IgD-negative memory B cell (primary cell): ENCODE measurements at regions not wholly inside any gene's neighbourhood (a gene's known extent, or its start where the extent isn't known, plus 50 kb on each side); places are given as distances from the start of the nearest gene placed in this dataset.

Experiments used
- H3K27ac Mint-ChIP-seq, 3 donors: one replicate each; pipeline ENCODE4 v1.8.0; 2020 to 2022; ENCODE audit warnings: mild to moderate bottlenecking in 3 of 3, mixed read lengths in 3 of 3, moderate library complexity in 1 of 3
- H3K27me3 Mint-ChIP-seq: one replicate; pipeline ENCODE4 v1.8.0; 2021; ENCODE audit warnings: mixed read lengths
- H3K36me3 Mint-ChIP-seq: one replicate; pipeline ENCODE4 v1.8.0; 2020; ENCODE audit warnings: mild to moderate bottlenecking, mixed read lengths
- H3K4me1 Mint-ChIP-seq, 3 donors: one replicate each; pipeline ENCODE4 v1.8.0; 2020 to 2022; ENCODE audit warnings: mixed read lengths in 3 of 3, mild to moderate bottlenecking in 1 of 3
- H3K4me3 Mint-ChIP-seq, 4 donors: one replicate each; pipeline ENCODE4 v1.8.0; 2020 to 2022; ENCODE audit warnings: mild to moderate bottlenecking in 4 of 4, mixed read lengths in 4 of 4, moderate library complexity in 3 of 4
- H3K9me3 Mint-ChIP-seq, 3 donors: one replicate each; pipeline ENCODE4 v1.8.0; 2020 to 2021; ENCODE audit warnings: mixed read lengths in 3 of 3, mild to moderate bottlenecking in 1 of 3

DNA sequence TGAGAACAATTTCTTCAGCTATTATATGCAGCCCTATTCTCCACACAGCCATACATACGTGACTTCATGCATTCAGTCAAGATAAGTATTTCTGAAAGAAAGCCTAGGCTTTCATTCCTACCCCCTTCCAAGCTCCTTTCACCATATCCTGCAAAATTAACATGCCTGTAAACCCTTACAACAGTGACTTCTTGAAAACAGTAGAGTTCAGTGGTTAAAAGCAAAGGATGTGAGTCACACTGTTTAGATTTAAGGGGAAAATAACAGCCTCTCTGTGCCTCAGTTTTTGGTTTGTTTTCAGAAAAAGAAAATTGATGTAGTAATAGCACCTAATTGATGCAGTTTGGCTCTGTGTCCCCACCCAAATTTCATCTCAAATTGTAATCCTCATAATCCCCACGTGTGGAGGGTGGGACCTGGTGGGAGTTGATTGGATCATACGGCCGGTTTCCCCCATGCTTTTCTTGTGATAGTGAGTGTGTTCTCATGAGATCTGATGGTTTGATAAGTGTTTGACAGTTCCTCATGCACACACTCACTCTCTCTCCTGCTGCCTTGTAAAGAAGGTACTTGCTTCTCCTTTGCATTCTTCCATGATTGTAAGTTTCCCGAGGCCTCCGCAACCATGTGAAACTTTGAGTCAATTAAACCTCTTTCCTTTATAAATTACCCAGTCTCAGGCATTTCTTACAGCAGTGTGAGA lies 264.8 kb downstream of the CETN3 start:
- no peak overlapping the region for H3K27ac Mint-ChIP-seq
- H3K4me1 Mint-ChIP-seq: peaks cover 0 to 6% (median 2%) of the 10 kb centered on the region in 3 donors
- no peak overlapping the region for H3K4me3 Mint-ChIP-seq
- no peaks in the 10 kb centered on the region for H3K36me3 Mint-ChIP-seq
- peaks cover 7% of the 10 kb centered on the region for H3K27me3 Mint-ChIP-seq
- peaks cover 0 to 5% (median 2%) of the 10 kb centered on the region in 3 donors for H3K9me3 Mint-ChIP-seq

DNA sequence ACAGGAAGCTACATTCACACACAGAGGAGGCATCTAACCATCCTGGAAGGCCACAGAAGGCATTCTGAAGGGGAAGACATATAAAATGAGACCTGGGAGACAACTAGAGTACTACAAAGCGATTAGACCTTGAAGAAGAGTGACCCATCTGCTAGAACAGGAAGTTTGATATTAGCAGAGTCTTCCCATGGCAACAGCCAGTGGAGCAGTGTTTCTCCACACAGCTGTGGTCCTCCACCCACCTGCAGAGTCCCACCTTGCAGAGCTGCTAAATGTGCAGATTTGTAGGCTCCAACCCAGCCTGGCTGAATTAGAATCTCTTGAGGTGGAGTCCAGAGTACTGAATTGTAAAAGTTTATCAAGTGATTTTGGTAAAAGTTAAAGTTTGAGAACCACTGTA lies 267.0 kb downstream of the CETN3 start:
- Mint-ChIP-seq H3K36me3 (no peaks in the 10 kb centered on the region), H3K27me3 (peaks cover 3% of the 10 kb centered on the region), H3K9me3 (no peaks in the 10 kb centered on the region), H3K27ac (peak overlapping the region in 1 of 3 donors; percentile 41), H3K4me3 (no peak overlapping the region), H3K4me1 (peaks cover 0 to 6% (median 2%) of the 10 kb centered on the region in 3 donors)

GRCh38 chr5:90141984-90142383 lies 267.6 kb downstream of the CETN3 start:
- H3K4me1 Mint-ChIP-seq: peaks cover 0 to 6% (median 2%) of the 10 kb centered on the region in 3 donors
- no peaks in the 10 kb centered on the region for H3K9me3 Mint-ChIP-seq
- no peak overlapping the region for H3K4me3 Mint-ChIP-seq
- no peaks in the 10 kb centered on the region for H3K36me3 Mint-ChIP-seq
- H3K27ac Mint-ChIP-seq: no peak overlapping the region
- H3K27me3 Mint-ChIP-seq: peaks cover 3% of the 10 kb centered on the region

DNA sequence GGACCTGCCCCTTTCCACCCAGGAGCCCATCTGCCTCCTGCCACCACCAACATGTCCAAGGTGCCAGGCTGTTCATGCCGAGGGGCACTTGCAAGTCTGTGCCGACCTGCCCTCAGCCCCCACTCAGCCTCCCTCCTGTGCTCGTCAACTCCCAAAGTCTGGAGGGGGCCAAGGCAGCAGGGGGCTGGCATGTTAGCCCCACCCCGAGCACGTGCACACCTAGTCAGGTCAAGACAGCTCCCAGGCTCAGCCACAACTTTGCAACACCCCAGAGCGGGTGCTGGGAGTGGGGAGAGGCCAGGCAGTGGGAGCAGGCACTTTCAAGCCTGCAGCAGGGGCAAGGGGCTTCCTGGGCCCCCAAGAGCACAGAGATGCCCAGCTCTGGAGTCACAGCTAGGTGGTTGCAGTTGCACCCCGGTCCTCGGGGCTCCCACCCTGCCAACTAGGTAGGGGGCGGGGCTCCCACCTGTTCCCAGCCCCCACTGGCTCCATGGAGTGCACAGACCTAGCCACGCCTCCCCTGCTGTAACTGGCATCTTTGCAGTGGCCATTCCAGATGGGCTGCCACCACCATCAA lies 272.5 kb downstream of the CETN3 start:
- H3K27me3 Mint-ChIP-seq: peaks cover 1% of the 10 kb centered on the region
- peaks cover 4 to 6% (median 5%) of the 10 kb centered on the region in 3 donors for H3K4me1 Mint-ChIP-seq
- no peak overlapping the region for H3K4me3 Mint-ChIP-seq
- H3K36me3 Mint-ChIP-seq: no peaks in the 10 kb centered on the region
- H3K27ac Mint-ChIP-seq: no peak overlapping the region
- H3K9me3 Mint-ChIP-seq: no peaks in the 10 kb centered on the region

- H3K9me3 Mint-ChIP-seq: no peaks in the 10 kb centered on the region
- H3K4me1 Mint-ChIP-seq: peaks cover 13 to 16% (median 15%) of the 10 kb centered on the region in 3 donors
- peaks cover 1% of the 10 kb centered on the region for H3K27me3 Mint-ChIP-seq
- H3K4me3 Mint-ChIP-seq: no peak overlapping the region
- H3K36me3 Mint-ChIP-seq: no peaks in the 10 kb centered on the region
- no peak overlapping the region for H3K27ac Mint-ChIP-seq
These were observed 273.7 kb downstream of the CETN3 start for GRCh38 chr5:90135779-90136378.

GRCh38 chr5:90134892-90135291 lies 274.7 kb downstream of the CETN3 start:
- no peak overlapping the region for H3K4me3 Mint-ChIP-seq
- no peaks in the 10 kb centered on the region for H3K36me3 Mint-ChIP-seq
- no peak overlapping the region for H3K27ac Mint-ChIP-seq
- no peaks in the 10 kb centered on the region for H3K9me3 Mint-ChIP-seq
- H3K4me1 Mint-ChIP-seq: peaks cover 14 to 16% (median 15%) of the 10 kb centered on the region in 3 donors
- peaks cover 1% of the 10 kb centered on the region for H3K27me3 Mint-ChIP-seq

DNA sequence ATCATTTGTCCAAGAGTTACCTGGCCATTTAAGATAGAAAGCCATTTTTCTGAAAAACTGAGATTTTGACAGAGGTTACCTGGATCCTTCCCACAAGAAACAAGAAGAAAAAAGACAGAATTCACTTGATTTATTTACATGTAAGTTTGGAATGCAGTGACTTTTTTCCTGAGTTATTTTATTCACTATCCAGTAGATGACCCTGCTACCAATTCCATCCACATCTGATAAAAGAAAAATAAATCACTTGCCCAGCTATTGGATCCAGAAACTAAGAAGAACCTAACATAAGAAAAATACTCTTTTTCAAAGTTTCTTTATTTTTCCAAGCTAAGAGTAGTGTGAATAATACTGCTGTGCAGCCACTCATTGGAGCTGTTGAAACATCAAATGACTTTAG lies 275.2 kb downstream of the CETN3 start:
- Mint-ChIP-seq H3K4me1 (peaks cover 14 to 16% (median 15%) of the 10 kb centered on the region in 3 donors), H3K27ac (no peak overlapping the region), H3K27me3 (peaks cover 1% of the 10 kb centered on the region), H3K4me3 (no peak overlapping the region), H3K36me3 (no peaks in the 10 kb centered on the region), H3K9me3 (no peaks in the 10 kb centered on the region)

DNA sequence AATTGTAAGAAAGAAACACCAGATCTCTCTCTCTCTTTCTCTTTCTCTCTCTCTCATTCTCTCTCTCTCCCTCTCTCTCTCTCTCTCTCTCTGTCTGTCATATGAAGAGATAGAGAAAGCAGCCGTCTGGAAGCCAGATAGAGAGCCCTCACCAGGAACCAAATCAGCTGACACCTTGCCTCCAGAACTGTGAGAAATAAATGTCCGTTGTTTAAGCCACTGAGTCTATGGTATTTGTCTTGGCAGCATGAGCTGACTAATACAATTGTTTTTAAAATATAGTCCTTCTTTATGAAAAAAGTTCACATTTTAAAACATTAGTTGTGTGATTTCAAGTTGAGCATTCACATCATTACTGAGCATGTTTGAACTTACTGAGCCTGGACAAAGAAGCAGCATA lies 275.6 kb downstream of the CETN3 start:
- no peaks in the 10 kb centered on the region for H3K9me3 Mint-ChIP-seq
- peaks cover 1% of the 10 kb centered on the region for H3K27me3 Mint-ChIP-seq
- no peak overlapping the region for H3K27ac Mint-ChIP-seq
- no peak overlapping the region for H3K4me3 Mint-ChIP-seq
- H3K4me1 Mint-ChIP-seq: peaks cover 14 to 16% (median 15%) of the 10 kb centered on the region in 3 donors
- no peaks in the 10 kb centered on the region for H3K36me3 Mint-ChIP-seq

DNA sequence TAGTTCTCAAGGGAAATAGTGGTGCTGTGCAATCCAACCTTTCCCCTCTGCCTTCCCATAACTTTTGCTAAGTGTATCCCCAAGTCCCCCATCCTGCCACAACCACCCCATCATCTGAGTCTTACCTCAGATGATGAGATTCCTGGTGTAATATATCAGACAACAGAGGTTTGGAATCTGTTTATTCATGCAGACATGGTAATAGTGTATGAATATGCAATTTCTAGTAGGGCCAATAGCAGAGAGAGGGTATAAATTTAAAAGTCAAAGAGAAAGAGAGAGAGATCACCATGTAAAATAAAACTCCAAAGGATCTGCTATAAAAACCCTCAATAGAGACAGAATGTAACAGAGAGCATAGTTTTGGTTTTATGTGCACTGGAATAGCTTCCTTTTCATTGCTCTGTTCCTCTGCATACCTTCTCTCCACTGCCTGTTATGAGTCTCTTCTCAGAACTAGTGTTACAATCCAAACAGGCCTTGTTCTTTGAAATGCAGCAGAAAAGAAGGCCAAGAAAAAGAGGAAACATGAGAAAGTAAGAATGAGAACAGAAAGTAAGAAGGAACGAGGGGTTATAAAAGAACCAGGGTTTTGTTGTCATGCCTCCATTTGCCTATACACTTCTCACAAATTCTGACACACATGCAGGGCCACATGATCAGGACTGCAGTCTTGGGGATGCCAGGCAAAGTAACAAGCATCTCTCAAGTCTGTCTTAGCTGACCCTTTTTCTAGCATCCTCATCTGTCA lies 278.0 kb downstream of the CETN3 start:
- Mint-ChIP-seq H3K27ac (peak overlapping the region in 2 of 3 donors; percentile 30 to 93), H3K4me1 (peaks cover 14 to 16% (median 15%) of the 10 kb centered on the region in 3 donors), H3K9me3 (no peaks in the 10 kb centered on the region), H3K4me3 (peak overlapping the region in 1 of 4 donors; percentile 46), H3K36me3 (no peaks in the 10 kb centered on the region), H3K27me3 (no peaks in the 10 kb centered on the region)

DNA sequence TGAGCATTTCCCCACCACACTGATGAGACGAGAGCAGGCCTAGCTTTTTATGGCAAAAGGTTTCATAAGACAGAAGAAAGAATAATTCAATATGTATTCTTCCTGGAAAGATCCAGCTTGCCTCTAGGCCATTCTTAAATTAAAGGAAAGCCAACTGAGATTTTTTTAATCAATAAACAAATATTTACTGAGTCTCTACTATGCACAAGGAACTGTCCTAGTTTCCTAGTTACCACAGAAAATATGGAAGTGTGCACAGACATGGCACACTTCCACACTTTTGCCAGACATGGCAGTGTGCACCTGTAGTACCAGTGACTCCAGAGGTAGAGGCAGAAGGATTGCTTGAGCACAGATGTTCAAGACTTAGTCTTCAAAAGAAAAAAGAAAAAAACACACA lies 281.0 kb downstream of the CETN3 start:
- no peaks in the 10 kb centered on the region for H3K27me3 Mint-ChIP-seq
- H3K36me3 Mint-ChIP-seq: no peaks in the 10 kb centered on the region
- peaks cover 14 to 16% (median 15%) of the 10 kb centered on the region in 3 donors for H3K4me1 Mint-ChIP-seq
- no peak overlapping the region for H3K4me3 Mint-ChIP-seq
- no peak overlapping the region for H3K27ac Mint-ChIP-seq
- no peaks in the 10 kb centered on the region for H3K9me3 Mint-ChIP-seq

- Mint-ChIP-seq H3K9me3 (no peaks in the 10 kb centered on the region), H3K4me1 (no peaks in the 10 kb centered on the region), H3K27ac (no peak overlapping the region), H3K27me3 (no peaks in the 10 kb centered on the region), H3K4me3 (no peak overlapping the region), H3K36me3 (no peaks in the 10 kb centered on the region)
These were observed 290.0 kb downstream of the CETN3 start for GRCh38 chr5:90119531-90119971.

DNA sequence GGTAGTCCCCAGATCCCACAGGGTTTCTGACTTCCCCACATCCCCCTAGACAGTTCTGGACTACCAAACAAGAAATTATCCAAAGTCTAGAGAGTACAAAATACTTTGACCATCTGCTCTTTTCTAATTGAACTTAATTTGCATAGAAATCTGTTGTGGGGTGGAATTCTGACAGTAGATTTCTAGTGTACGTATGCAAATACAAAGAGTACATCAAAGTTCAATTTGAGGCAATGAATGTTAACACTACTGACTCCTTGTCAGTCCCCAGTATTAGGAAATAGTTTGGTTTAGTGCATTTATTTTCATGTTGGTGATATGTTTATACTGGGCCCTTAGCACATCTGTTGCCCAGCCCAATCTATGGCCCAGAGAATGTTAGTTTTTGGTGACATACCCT lies 292.6 kb downstream of the CETN3 start:
- H3K27ac Mint-ChIP-seq: no peak overlapping the region
- H3K4me1 Mint-ChIP-seq: no peaks in the 10 kb centered on the region
- no peak overlapping the region for H3K4me3 Mint-ChIP-seq
- H3K36me3 Mint-ChIP-seq: no peaks in the 10 kb centered on the region
- H3K27me3 Mint-ChIP-seq: no peaks in the 10 kb centered on the region
- no peaks in the 10 kb centered on the region for H3K9me3 Mint-ChIP-seq

DNA sequence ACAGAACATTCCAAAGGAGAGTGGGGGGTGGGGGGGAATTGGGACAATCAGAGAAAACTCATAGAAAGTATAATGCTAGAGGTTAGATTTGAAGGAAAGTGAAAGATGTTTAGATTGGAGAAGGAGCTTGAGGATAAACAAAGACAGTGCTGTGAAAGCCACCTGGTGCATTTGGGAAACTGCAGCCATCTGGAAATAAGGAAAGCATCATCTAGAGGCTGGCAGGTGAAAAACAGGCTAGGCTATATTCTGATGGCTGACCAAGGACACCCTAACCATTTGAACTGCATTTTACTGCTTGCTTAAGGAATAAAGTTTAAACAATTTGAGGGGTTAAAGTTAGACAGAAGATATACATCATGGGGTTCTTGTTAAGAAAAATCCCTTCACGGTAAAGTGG lies 296.4 kb downstream of the CETN3 start:
- Mint-ChIP-seq H3K9me3 (peaks cover 0 to 3% (median 0%) of the 10 kb centered on the region in 3 donors), H3K36me3 (no peaks in the 10 kb centered on the region), H3K27me3 (no peaks in the 10 kb centered on the region), H3K4me1 (peaks cover 0 to 4% (median 3%) of the 10 kb centered on the region in 3 donors), H3K4me3 (no peak overlapping the region), H3K27ac (no peak overlapping the region)

- H3K36me3 Mint-ChIP-seq: no peaks in the 10 kb centered on the region
- H3K27me3 Mint-ChIP-seq: peaks cover 2% of the 10 kb centered on the region
- H3K4me3 Mint-ChIP-seq: no peak overlapping the region
- peaks cover 0 to 4% (median 3%) of the 10 kb centered on the region in 3 donors for H3K4me1 Mint-ChIP-seq
- H3K27ac Mint-ChIP-seq: no peak overlapping the region
- H3K9me3 Mint-ChIP-seq: peaks cover 0 to 3% (median 0%) of the 10 kb centered on the region in 3 donors
These were observed 297.4 kb downstream of the CETN3 start for GRCh38 chr5:90112033-90112692.
